ENCODE measurements at regions not wholly inside any gene's neighbourhood (a gene's known extent, or its start where the extent isn't known, plus 50 kb on each side); places are given as distances from the start of the nearest gene placed in this dataset.
"Not testable (repeated sequence)": the region's sequence is repeated elsewhere in the genome, so short reads cannot be mapped to it uniquely, and the experiment has no call there.

DNA sequence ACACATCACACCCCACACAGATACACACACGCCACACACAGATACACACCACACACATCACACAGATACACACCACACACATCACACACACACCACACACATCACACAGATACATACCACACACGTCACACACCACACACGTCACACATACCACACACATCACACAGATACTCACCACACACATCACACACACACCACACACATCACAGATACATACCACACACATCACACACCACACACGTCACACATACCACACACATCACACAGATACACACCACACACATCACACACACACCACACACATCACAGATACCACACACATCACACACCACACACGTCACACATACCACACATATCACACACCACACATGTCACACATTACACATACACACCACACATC, 159.3 kb downstream of the NDUFA10 start:
- not testable (repeated sequence) for TF ChIP-seq POLR2A (IDR thresholded peaks at IDR 0.05)
- TF ChIP-seq, protein P1, sequence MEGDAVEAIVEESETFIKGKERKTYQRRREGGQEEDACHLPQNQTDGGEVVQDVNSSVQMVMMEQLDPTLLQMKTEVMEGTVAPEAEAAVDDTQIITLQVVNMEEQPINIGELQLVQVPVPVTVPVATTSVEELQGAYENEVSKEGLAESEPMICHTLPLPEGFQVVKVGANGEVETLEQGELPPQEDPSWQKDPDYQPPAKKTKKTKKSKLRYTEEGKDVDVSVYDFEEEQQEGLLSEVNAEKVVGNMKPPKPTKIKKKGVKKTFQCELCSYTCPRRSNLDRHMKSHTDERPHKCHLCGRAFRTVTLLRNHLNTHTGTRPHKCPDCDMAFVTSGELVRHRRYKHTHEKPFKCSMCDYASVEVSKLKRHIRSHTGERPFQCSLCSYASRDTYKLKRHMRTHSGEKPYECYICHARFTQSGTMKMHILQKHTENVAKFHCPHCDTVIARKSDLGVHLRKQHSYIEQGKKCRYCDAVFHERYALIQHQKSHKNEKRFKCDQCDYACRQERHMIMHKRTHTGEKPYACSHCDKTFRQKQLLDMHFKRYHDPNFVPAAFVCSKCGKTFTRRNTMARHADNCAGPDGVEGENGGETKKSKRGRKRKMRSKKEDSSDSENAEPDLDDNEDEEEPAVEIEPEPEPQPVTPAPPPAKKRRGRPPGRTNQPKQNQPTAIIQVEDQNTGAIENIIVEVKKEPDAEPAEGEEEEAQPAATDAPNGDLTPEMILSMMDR (IDR thresholded peaks at IDR 0.05) = not testable (repeated sequence)
